ENCODE measurements at regions not wholly inside any gene's neighbourhood (a gene's known extent, or its start where the extent isn't known, plus 50 kb on each side); places are given as distances from the start of the nearest gene placed in this dataset.
A peak's percentile ranks its signal among the peaks of the same experiment; 100 is the strongest.

GRCh38 chr13:84050536-84050935 lies 168.3 kb upstream of the SLITRK1 start:
- ChIA-PET POLR2A (ENCODE audit: partially characterized antibody) (no interaction called here), CTCF (ENCODE audit: partially characterized antibody) (interaction anchor here (0.8 kb wide), 1 partner anchor 9 kb away, joined by 3 read pairs; no protein-coding TSS in a partner anchor)
- DNase-seq = no peak
- no peaks in the 10 kb centered on the region for H3K36me3 ChIP-seq (ENCODE audit: insufficient read depth, low read length)
- H3K27ac Mint-ChIP-seq = no peak overlapping the region
- no peaks in the 10 kb centered on the region for H3K9me3 Mint-ChIP-seq
- H3K4me3 ChIP-seq (ENCODE audit: low read length in 2 of 2) = no peak overlapping the region
- no peaks in the 10 kb centered on the region for H3K4me1 ChIP-seq (ENCODE audit: insufficient read depth, low read length)
- H3K27ac ChIP-seq (ENCODE audit: low read depth, low read length) = no peak overlapping the region
- H3K4me1 Mint-ChIP-seq = no peaks in the 10 kb centered on the region
- H3K9me3 ChIP-seq (ENCODE audit: control insufficient read depth in 1 of 2, low read length in 2 of 2) = no peaks in the 10 kb centered on the region
- H3K36me3 Mint-ChIP-seq = no peaks in the 10 kb centered on the region
- H3K4me3 Mint-ChIP-seq = no peak overlapping the region
- intact Hi-C loops (cut with micrococcal nuclease) = no loop called here
- H3K27me3 ChIP-seq (ENCODE audit: insufficient read depth, low read length) = no peaks in the 10 kb centered on the region
- H3K27me3 Mint-ChIP-seq = no peaks in the 10 kb centered on the region

- no peak overlapping the region for H3K27ac Mint-ChIP-seq
- ChIA-PET CTCF (ENCODE audit: partially characterized antibody) (interaction anchor here (0.8 kb wide), 1 partner anchor 8 kb away, joined by 3 read pairs; no protein-coding TSS in a partner anchor), POLR2A (ENCODE audit: partially characterized antibody) (no interaction called here)
These were observed 167.4 kb upstream of the SLITRK1 start for GRCh38 chr13:84049443-84050219.

GRCh38 chr13:84044805-84045204 lies 162.5 kb upstream of the SLITRK1 start:
- intact Hi-C loops (cut with micrococcal nuclease) = no loop called here
- Histone ChIP-seq H3K27me3 (ENCODE audit: insufficient read depth, low read length) (no peaks in the 10 kb centered on the region), H3K9me3 (ENCODE audit: control insufficient read depth in 1 of 2, low read length in 2 of 2) (no peaks in the 10 kb centered on the region), H3K27ac (ENCODE audit: low read depth, low read length) (no peak overlapping the region), H3K36me3 (ENCODE audit: insufficient read depth, low read length) (no peaks in the 10 kb centered on the region), H3K4me1 (ENCODE audit: insufficient read depth, low read length) (no peaks in the 10 kb centered on the region), H3K4me3 (ENCODE audit: low read length in 2 of 2) (no peak overlapping the region)
- Mint-ChIP-seq H3K9me3 (peaks cover 0 to 3% (median 0%) of the 10 kb centered on the region in 8 donors), H3K4me3 (no peak overlapping the region), H3K27ac (no peak overlapping the region), H3K27me3 (no peaks in the 10 kb centered on the region), H3K36me3 (no peaks in the 10 kb centered on the region), H3K4me1 (no peaks in the 10 kb centered on the region)
- ChIA-PET CTCF (ENCODE audit: partially characterized antibody) (no interaction called here), POLR2A (ENCODE audit: partially characterized antibody) (no interaction called here)
- no peak for DNase-seq

More at GRCh38 chr13:84049443-84050219, 167.4 kb upstream of the SLITRK1 start:
- Mint-ChIP-seq H3K9me3 (no peaks in the 10 kb centered on the region), H3K4me3 (no peak overlapping the region), H3K27me3 (no peaks in the 10 kb centered on the region), H3K4me1 (no peaks in the 10 kb centered on the region), H3K36me3 (no peaks in the 10 kb centered on the region)
- no peak for DNase-seq
- Histone ChIP-seq H3K4me3 (ENCODE audit: low read length in 2 of 2) (no peak overlapping the region), H3K27me3 (ENCODE audit: insufficient read depth, low read length) (no peaks in the 10 kb centered on the region), H3K4me1 (ENCODE audit: insufficient read depth, low read length) (no peaks in the 10 kb centered on the region), H3K27ac (ENCODE audit: low read depth, low read length) (no peak overlapping the region), H3K9me3 (ENCODE audit: control insufficient read depth in 1 of 2, low read length in 2 of 2) (no peaks in the 10 kb centered on the region), H3K36me3 (ENCODE audit: insufficient read depth, low read length) (no peaks in the 10 kb centered on the region)
- intact Hi-C loops (cut with micrococcal nuclease) = no loop called here

- intact Hi-C loops (cut with micrococcal nuclease) = no loop called here
- Histone ChIP-seq H3K4me3 (ENCODE audit: low read length in 2 of 2) (no peak overlapping the region), H3K27ac (ENCODE audit: low read depth, low read length) (no peak overlapping the region), H3K36me3 (ENCODE audit: insufficient read depth, low read length) (no peaks in the 10 kb centered on the region), H3K9me3 (ENCODE audit: control insufficient read depth in 1 of 2, low read length in 2 of 2) (no peaks in the 10 kb centered on the region), H3K4me1 (ENCODE audit: insufficient read depth, low read length) (peaks cover 8% of the 10 kb centered on the region), H3K27me3 (ENCODE audit: insufficient read depth, low read length) (no peaks in the 10 kb centered on the region)
- no peaks in the 10 kb centered on the region for H3K27me3 Mint-ChIP-seq
- POLR2A ChIA-PET (ENCODE audit: partially characterized antibody) = no interaction called here
- CTCF ChIA-PET (ENCODE audit: partially characterized antibody) = no interaction called here
- H3K9me3 Mint-ChIP-seq = no peaks in the 10 kb centered on the region
- peak overlapping the region in 2 of 7 donors; percentile 10 to 71 for H3K27ac Mint-ChIP-seq
- H3K4me1 Mint-ChIP-seq = peaks cover 4 to 13% (median 10%) of the 10 kb centered on the region in 4 donors
- peak overlapping the region in 2 of 8 donors; percentile 18 for H3K4me3 Mint-ChIP-seq
- no peaks in the 10 kb centered on the region for H3K36me3 Mint-ChIP-seq
- DNase-seq = peak in 1 of 5 donors; percentile 1
These were observed 155.7 kb upstream of the SLITRK1 start for GRCh38 chr13:84038001-84038400.

- Histone ChIP-seq H3K4me1 (ENCODE audit: insufficient read depth, low read length) (no peaks in the 10 kb centered on the region), H3K9me3 (ENCODE audit: control insufficient read depth in 1 of 2, low read length in 2 of 2) (no peaks in the 10 kb centered on the region), H3K36me3 (ENCODE audit: insufficient read depth, low read length) (no peaks in the 10 kb centered on the region), H3K27ac (ENCODE audit: low read depth, low read length) (no peak overlapping the region), H3K27me3 (ENCODE audit: insufficient read depth, low read length) (no peaks in the 10 kb centered on the region), H3K4me3 (ENCODE audit: low read length in 2 of 2) (no peak overlapping the region)
- peaks cover 0 to 3% (median 2%) of the 10 kb centered on the region in 4 donors for H3K4me1 Mint-ChIP-seq
- no peak overlapping the region for H3K27ac Mint-ChIP-seq
- H3K36me3 Mint-ChIP-seq = no peaks in the 10 kb centered on the region
- H3K4me3 Mint-ChIP-seq = no peak overlapping the region
- H3K9me3 Mint-ChIP-seq = no peaks in the 10 kb centered on the region
- intact Hi-C loops (cut with micrococcal nuclease) = no loop called here
- CTCF ChIA-PET (ENCODE audit: partially characterized antibody) = no interaction called here
- POLR2A ChIA-PET (ENCODE audit: partially characterized antibody) = no interaction called here
- no peaks in the 10 kb centered on the region for H3K27me3 Mint-ChIP-seq
- no peak for DNase-seq
These were observed 149.8 kb upstream of the SLITRK1 start for GRCh38 chr13:84032116-84032515.

GRCh38 chr13:84031120-84031519 lies 148.8 kb upstream of the SLITRK1 start:
- H3K36me3 Mint-ChIP-seq = no peaks in the 10 kb centered on the region
- H3K4me3 Mint-ChIP-seq = no peak overlapping the region
- no peaks in the 10 kb centered on the region for H3K36me3 ChIP-seq (ENCODE audit: insufficient read depth, low read length)
- no peak overlapping the region for H3K27ac Mint-ChIP-seq
- H3K4me1 Mint-ChIP-seq = peaks cover 0 to 1% (median under 1%) of the 10 kb centered on the region in 4 donors
- H3K9me3 Mint-ChIP-seq = no peaks in the 10 kb centered on the region
- H3K27ac ChIP-seq (ENCODE audit: low read depth, low read length) = no peak overlapping the region
- ChIA-PET POLR2A (ENCODE audit: partially characterized antibody) (no interaction called here), CTCF (ENCODE audit: partially characterized antibody) (no interaction called here)
- intact Hi-C loops (cut with micrococcal nuclease) = no loop called here
- no peaks in the 10 kb centered on the region for H3K4me1 ChIP-seq (ENCODE audit: insufficient read depth, low read length)
- H3K27me3 Mint-ChIP-seq = no peaks in the 10 kb centered on the region
- DNase-seq = no peak
- no peaks in the 10 kb centered on the region for H3K9me3 ChIP-seq (ENCODE audit: control insufficient read depth in 1 of 2, low read length in 2 of 2)
- no peaks in the 10 kb centered on the region for H3K27me3 ChIP-seq (ENCODE audit: insufficient read depth, low read length)
- H3K4me3 ChIP-seq (ENCODE audit: low read length in 2 of 2) = no peak overlapping the region

- Mint-ChIP-seq H3K27ac (no peak overlapping the region), H3K9me3 (peaks cover 0 to under 1% (median 0%) of the 10 kb centered on the region in 8 donors), H3K36me3 (no peaks in the 10 kb centered on the region), H3K4me3 (no peak overlapping the region), H3K4me1 (peaks cover 0 to 1% (median 0%) of the 10 kb centered on the region in 4 donors), H3K27me3 (no peaks in the 10 kb centered on the region)
- Histone ChIP-seq H3K4me3 (ENCODE audit: low read length in 2 of 2) (no peak overlapping the region), H3K27me3 (ENCODE audit: insufficient read depth, low read length) (no peaks in the 10 kb centered on the region), H3K27ac (ENCODE audit: low read depth, low read length) (no peak overlapping the region), H3K9me3 (ENCODE audit: control insufficient read depth in 1 of 2, low read length in 2 of 2) (no peaks in the 10 kb centered on the region), H3K36me3 (ENCODE audit: insufficient read depth, low read length) (no peaks in the 10 kb centered on the region), H3K4me1 (ENCODE audit: insufficient read depth, low read length) (no peaks in the 10 kb centered on the region)
- ChIA-PET CTCF (ENCODE audit: partially characterized antibody) (no interaction called here), POLR2A (ENCODE audit: partially characterized antibody) (no interaction called here)
- no peak for DNase-seq
- intact Hi-C loops (cut with micrococcal nuclease) = no loop called here
These were observed 147.1 kb upstream of the SLITRK1 start for GRCh38 chr13:84029396-84029795.
